ENCODE measurements at regions not wholly inside any gene's neighbourhood (a gene's known extent, or its start where the extent isn't known, plus 50 kb on each side); places are given as distances from the start of the nearest gene placed in this dataset.

DNA sequence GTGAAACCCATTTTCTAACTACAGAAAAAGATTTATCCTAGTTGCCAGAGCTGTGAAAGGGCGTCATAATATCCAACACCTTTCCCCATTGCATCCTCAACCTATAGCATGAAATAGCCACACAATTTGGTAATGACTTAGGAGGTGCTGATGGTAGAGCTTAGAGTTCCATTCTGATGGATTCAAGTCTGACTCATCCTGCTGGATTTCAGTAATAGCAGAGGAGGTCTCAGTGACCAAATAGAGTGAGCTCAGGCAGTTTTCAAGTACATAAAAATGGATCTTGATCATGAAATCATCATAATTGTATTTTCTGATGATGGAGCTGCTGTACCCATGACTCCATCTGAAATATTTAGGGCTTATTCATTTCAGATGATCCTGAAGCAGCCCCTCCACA is 270.7 kb upstream of the KLHL29 start:
- no peak for TF ChIP-seq CTCF (IDR thresholded peaks at IDR 0.05)
- no peak for TF ChIP-seq POLR2A (IDR thresholded peaks at IDR 0.05)

Data from heart left ventricle (tissue), 13 donors.